ENCODE measurements at regions not wholly inside any gene's neighbourhood (a gene's known extent, or its start where the extent isn't known, plus 50 kb on each side); places are given as distances from the start of the nearest gene placed in this dataset.

- TF ChIP-seq CTCF (IDR thresholded peaks at IDR 0.05 in 2 of 3, conservative IDR thresholded peaks at IDR 0.05 in 1 of 3; ENCODE audit: insufficient read depth in 2 of 3, low read depth in 1 of 3, low read length in 3 of 3) (no peak), ZNF398 (CRISPR knock-in tag; IDR thresholded peaks at IDR 0.05) (no peak), HOMEZ (CRISPR knock-in tag; IDR thresholded peaks at IDR 0.05) (no peak), SAP30 (IDR thresholded peaks at IDR 0.05; ENCODE audit: borderline replicate concordance, insufficient read depth, low read depth, low read length, poor library complexity, severe bottlenecking) (no peak), LEF1 (IDR thresholded peaks at IDR 0.05) (no peak), BCLAF1 (IDR thresholded peaks at IDR 0.05; ENCODE audit: borderline replicate concordance in 1 of 2, control insufficient read depth in 1 of 2, low read depth in 2 of 2, low read length in 1 of 2) (no peak), POLR2AphosphoS2 (IDR thresholded peaks at IDR 0.05; ENCODE audit: low read length) (no peak), UBTF (IDR thresholded peaks at IDR 0.05; ENCODE audit: borderline replicate concordance in 1 of 2, low read depth in 2 of 2, low read length in 2 of 2) (no peak), ZNF780A (CRISPR knock-in tag; IDR thresholded peaks at IDR 0.05) (no peak), GABPA (tag; conservative IDR thresholded peaks at IDR 0.05; ENCODE audit: low read depth) (no peak), CAMTA2 (CRISPR knock-in tag; conservative IDR thresholded peaks at IDR 0.05) (no peak), LCOR (CRISPR knock-in tag; IDR thresholded peaks at IDR 0.05) (no peak)
Observed at GRCh38 chr1:245096311-245097066, 58.3 kb upstream of the KIF26B start.

Data from K562 (cell line).